HG03469 (cell line): ENCODE measurements at regions not wholly inside any gene's neighbourhood (a gene's known extent, or its start where the extent isn't known, plus 50 kb on each side); places are given as distances from the start of the nearest gene placed in this dataset.
"Not testable (repeated sequence)": the region's sequence is repeated elsewhere in the genome, so short reads cannot be mapped to it uniquely, and the experiment has no call there.

ENCODE experiments used
- ATAC-seq: cut with Tn5 transposase; IDR thresholded peaks from one replicate; pipeline ENCODE4 v1.9.1; 2021; ENCODE audit warnings: mild to moderate bottlenecking, moderate library complexity, moderate number of reproducible peaks; ENCODE audit not compliant: unreplicated experiment

DNA sequence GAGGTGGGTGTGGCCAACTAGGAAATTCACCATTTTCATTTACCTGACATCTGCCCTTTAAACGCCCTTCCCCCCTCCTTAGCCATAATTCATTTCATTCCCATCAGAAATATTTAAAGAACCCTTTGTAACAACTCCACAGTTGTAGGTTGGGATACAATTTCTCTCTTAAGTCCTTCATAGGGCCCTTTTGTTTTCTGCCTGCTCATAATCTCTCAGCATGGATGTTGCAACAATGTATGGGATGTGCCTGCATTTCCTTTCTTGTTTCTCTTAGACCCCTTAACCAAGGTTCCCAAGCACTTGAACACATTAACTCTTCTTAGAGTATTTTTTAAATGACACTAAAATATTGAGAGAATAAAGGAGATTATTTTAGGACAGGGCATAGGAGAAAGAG is 51.7 kb upstream of the MYO10 start:
- ATAC-seq = no peak

GRCh38 chr5:16990817-16991520 is 54.9 kb upstream of the MYO10 start:
- ATAC-seq = not testable (repeated sequence)

DNA sequence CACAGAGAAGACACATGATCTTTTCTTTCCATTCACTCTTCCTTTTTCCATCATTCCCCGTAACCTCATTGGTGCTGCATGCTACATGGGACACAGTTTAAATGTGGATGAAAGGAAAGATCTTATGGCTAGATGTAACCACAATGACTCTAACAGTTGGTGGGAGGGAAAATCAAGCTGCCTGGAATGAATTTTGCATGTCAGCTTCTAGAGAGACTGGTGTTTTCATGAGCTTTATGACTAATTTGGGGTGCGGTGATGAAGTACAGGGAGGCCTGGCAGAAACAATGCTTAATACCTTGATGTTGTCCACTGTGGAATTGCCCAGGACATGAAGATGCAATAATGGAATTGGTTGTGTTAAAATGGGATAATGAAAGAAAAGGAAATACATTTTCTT is 55.9 kb upstream of the MYO10 start:
- no peak for ATAC-seq

GRCh38 chr5:16992444-16992843 is 56.4 kb upstream of the MYO10 start:
- no peak for ATAC-seq

DNA sequence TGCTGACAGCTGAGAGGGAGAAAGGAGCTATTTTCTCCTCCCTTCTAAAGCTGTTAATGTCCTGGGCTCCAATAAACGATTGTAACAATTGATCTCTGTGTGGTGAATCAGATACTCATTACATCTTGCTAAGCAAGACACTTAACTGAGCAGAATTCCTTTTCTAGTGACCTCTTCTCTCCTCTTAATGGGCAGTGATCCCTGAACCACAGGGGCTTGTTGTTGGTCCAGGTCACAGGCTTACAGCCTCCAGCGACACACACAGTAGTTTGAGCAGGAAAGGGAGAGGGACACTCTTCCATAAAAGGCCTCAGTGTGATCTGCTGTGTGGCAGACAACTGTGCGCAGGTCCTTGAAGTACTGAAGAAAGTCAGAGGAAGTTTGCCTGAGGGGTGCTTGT is 58.5 kb upstream of the MYO10 start:
- no peak for ATAC-seq

GRCh38 chr5:16995372-16995771 is 59.3 kb upstream of the MYO10 start:
- ATAC-seq = no peak

- ATAC-seq = no peak
These were observed 64.3 kb upstream of the MYO10 start for GRCh38 chr5:17000291-17000939.

DNA sequence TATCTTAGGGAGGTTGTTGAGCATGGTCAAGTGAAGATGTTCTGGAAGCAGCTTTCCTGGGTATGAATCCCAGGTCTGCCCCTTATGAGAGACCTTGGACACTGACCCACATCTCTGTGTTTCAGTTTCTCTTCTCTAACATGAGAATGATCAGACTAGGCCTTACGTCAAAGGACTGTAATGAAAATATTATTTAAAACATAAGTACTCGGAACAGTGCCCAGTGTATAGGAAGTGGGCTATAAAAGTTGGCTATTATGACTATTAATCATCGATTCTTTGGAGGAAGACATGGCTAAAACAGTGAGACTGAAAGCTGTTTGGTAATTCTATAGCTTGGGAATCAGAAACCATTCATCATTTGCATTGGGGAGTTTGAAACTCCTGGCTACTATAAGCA is 65.3 kb upstream of the MYO10 start:
- no peak for ATAC-seq

- ATAC-seq = no peak
These were observed 68.5 kb upstream of the MYO10 start for GRCh38 chr5:17004441-17005106.

- ATAC-seq = no peak
These were observed 69.2 kb upstream of the MYO10 start for GRCh38 chr5:17005107-17005828.

GRCh38 chr5:17012289-17012688 is 76.2 kb upstream of the MYO10 start:
- no peak for ATAC-seq

- no peak for ATAC-seq
These were observed 78.6 kb upstream of the MYO10 start for GRCh38 chr5:17014686-17015085.

GRCh38 chr5:17018871-17019270 is 82.8 kb upstream of the MYO10 start:
- ATAC-seq = no peak

DNA sequence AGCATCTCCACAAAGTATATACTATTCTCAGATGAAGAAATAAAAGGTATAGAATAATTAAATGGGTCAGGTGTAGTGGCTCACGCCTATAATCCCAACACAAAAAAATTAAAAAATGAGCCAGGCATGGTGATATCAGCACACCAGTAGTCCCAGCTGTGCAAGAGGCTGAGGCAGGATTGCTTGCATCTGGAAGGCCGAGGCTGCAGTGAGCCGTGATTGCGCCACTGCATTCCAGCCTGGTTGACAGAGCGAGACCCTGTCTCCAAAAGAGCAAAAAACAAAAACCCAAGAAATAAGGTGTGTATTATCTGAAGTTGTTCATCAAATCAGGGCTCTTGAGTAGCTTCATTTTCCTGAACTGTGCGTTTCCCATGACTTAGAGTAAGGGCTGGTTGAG is 83.2 kb upstream of the MYO10 start:
- no peak for ATAC-seq

- no peak for ATAC-seq
These were observed 84.9 kb upstream of the MYO10 start for GRCh38 chr5:17020678-17021601.

DNA sequence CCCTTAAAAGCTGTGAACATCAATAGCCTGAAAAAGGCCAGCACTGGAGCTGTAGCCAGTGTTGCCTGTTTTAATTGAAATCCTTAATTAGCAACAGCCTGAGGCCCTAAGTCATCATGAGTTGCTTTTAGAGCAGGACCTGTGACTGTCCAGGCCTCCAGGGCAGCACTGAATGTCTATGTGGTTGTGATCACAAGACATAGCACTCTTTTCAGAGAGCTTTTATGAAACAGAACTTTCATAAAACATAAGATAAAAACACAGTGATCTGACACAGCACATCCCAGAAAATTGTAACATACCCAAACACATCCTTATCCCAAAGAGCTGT is 85.5 kb upstream of the MYO10 start:
- ATAC-seq = no peak

DNA sequence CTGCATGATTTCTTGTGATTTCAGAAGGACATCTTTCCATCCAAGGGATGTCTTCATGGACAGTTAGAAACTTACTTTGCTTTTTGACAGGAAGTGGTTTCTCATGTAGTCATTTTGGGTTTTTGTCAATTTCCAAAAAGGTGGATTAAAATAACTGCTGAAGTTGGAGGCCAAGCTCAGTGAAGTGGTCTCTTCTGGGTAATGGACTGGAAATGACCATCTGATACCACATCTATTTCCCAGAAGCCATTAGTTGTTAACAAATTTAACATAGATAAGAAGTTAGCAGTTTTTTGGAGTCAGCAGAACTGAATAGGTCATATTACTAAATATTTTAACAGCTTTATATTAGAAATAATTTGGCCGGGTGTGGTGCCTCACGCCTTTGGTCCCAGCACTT is 86.2 kb upstream of the MYO10 start:
- no peak for ATAC-seq

DNA sequence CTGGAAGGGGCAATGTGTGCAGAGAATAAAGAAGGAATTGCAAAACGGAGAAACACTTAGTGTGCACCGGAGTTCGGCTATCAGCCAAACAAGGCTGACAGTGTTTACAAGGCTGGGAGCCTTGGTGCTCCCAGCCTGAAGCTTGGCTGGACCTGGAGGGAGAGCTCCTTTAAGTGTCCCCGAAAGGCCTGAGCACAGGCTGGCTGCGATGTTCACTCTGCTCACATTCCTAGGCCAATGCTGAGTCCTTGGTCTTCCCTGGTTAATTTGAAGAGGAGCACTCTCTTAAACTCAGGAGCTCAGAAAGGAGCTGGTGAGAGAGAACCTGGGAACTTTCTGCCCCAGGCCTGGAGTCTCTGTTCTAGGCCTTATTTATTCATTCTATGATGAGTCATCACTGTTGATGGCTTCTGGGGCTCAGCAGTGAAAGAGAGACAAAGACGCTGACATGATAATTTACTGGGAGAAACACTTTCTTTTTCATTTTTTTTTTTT is 88.6 kb upstream of the MYO10 start:
- ATAC-seq = no peak

DNA sequence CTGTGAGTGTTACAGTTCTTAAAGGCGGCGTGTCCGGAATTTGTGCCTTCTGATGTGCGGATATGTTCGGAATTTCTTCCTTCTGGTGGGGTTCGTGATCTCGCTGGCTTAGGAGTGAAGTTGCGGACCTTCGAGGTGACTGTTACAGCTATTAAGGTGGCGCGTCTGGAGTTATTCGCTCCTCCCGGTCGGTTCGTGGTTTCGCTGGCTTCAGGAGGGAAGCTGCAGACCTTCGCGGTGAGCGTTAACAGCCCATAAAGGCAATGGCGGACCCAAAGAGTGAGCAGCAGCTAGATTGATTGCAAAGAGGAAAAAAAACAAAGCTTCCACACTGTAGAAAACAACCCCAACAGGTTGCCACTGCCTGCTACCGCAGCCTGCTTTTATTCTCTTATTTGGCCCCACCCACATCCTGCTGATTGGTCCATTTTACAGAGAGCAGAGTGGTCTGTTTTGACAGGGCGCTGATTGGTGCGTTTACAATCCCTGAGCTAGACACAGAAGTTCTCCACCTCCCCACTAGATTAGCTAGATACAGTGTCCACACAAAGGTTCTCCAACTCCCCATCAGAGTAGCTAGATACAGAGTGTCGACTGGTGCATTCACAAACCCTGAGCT is 95.7 kb upstream of the MYO10 start:
- ATAC-seq = not testable (repeated sequence)
